HepG2 (cell line): ENCODE measurements at regions not wholly inside any gene's neighbourhood (a gene's known extent, or its start where the extent isn't known, plus 50 kb on each side); places are given as distances from the start of the nearest gene placed in this dataset.

Experiments used
- ATAC-seq: fragments of 200-7000 bp; cut with Tn5 transposase; 3 replicates; pipeline ENCODE4 v1.9.1; 2020; ENCODE audit warnings: mild to moderate bottlenecking, moderate library complexity
- BruUV-seq: library from RNA; stranded (reverse); fragments of 400-500 nt; replicated peaks from 2 replicates; lab custom pipeline; 2021; lab: Mats Ljungman, UMichigan
- CTCF ChIA-PET: fragments of 300-600 bp; formaldehyde crosslinking; extraction: SDS; loops from one replicate; lab custom pipeline; 2021; ENCODE audit warnings: low total read pairs, inconsistent platforms, low intra/inter-chr PET ratio; lab: Yijun Ruan, JAX
- POLR2A ChIA-PET: fragments of 350-600 bp; sonication (Branson Sonifier 250); formaldehyde crosslinking; loops from one replicate; lab custom pipeline; 2020; ENCODE audit warnings: antibody characterized with exemption, inconsistent platforms; lab: Yijun Ruan, JAX
- DNase-seq: peaks from one replicate; pipeline ENCODE4 v3.0.0-alpha.2; 2015; ENCODE audit warnings: low spot score
- FAIRE-seq: peaks from 3 replicates; lab custom pipeline; 2011; peaks lifted over from hg19 to GRCh38; lab: Jason Lieb, UNC
- H2AFZ ChIP-seq: one replicate; pipeline ENCODE4 v1.6.1; 2011; ENCODE audit warnings: low read length, inconsistent platforms
- H3K27ac ChIP-seq: fragments of 300-600 bp; 3 replicates; pipeline ENCODE4 v1.8.0; 2011; ENCODE audit warnings: mixed run types, mild to moderate bottlenecking, mixed read lengths, low read length, inconsistent platforms; ENCODE audit not compliant: insufficient read depth; ENCODE audit errors: extremely low read length
- H3K27me3 ChIP-seq, 2 experiments: fragments of 200-600 bp in 1 of 2; 2 replicates in 1 of 2; 3 replicates in 1 of 2; pipeline versions ENCODE4 v1.6.0 to v1.8.0; 2011; ENCODE audit warnings: low read length in 2 of 2, mild to moderate bottlenecking in 2 of 2, moderate library complexity in 2 of 2, inconsistent platforms in 1 of 2; ENCODE audit not compliant: insufficient read depth in 2 of 2, control insufficient read depth in 1 of 2
- H3K36me3 ChIP-seq, 2 experiments: fragments of 200-600 bp in 1 of 2; replicated peaks in 1 of 2; 2 replicates in 1 of 2; 3 replicates in 1 of 2; pipeline versions ENCODE4 v1.5.1 to v1.8.0; 2011; ENCODE audit warnings: low read length in 2 of 2, inconsistent platforms in 1 of 2; ENCODE audit not compliant: insufficient read depth in 2 of 2, control insufficient read depth in 1 of 2
- H3K4me1 ChIP-seq: 2 replicates; pipeline ENCODE4 v1.5.1; 2012; ENCODE audit warnings: low read length, inconsistent platforms; ENCODE audit not compliant: insufficient read depth
- H3K4me2 ChIP-seq: 2 replicates; pipeline ENCODE4 v1.6.0; 2011; ENCODE audit warnings: low read depth, low read length, inconsistent platforms
- H3K4me3 ChIP-seq, 3 experiments: fragments of 200-600 bp in 1 of 3; sonication (generic), shearing (Covaris generic) in 1 of 3; replicated peaks in 1 of 3; 2 replicates each; pipeline ENCODE4 v1.5.1; 2011 to 2016; ENCODE audit warnings: low read length in 3 of 3, inconsistent platforms in 2 of 3, low read depth in 2 of 3, mild to moderate bottlenecking in 2 of 3, control low read depth in 1 of 3, mixed read lengths in 1 of 3; ENCODE audit not compliant: insufficient read depth in 1 of 3
- H3K79me2 ChIP-seq: one replicate; pipeline ENCODE4 v1.6.1; 2011; ENCODE audit warnings: low read length, inconsistent platforms; ENCODE audit not compliant: insufficient read depth
- H3K9ac ChIP-seq: 2 replicates; pipeline ENCODE4 v1.6.0; 2011; ENCODE audit warnings: mild to moderate bottlenecking, low read depth, low read length, inconsistent platforms; ENCODE audit not compliant: insufficient read depth
- H3K9me3 ChIP-seq: 2 replicates; pipeline ENCODE4 v1.5.1; 2012; ENCODE audit warnings: mild to moderate bottlenecking, low read length
- H4K20me1 ChIP-seq: 2 replicates; pipeline ENCODE4 v1.6.0; 2011; ENCODE audit warnings: inconsistent platforms, mild to moderate bottlenecking, low read length, moderate library complexity; ENCODE audit not compliant: insufficient read depth
- ELF4 ChIP-seq: sonication (generic); formaldehyde crosslinking; IDR thresholded peaks from 2 replicates; pipeline ENCODE4 v1.5.0; 2020; ENCODE audit warnings: missing genetic modification reagents, mild to moderate bottlenecking, moderate library complexity, borderline replicate concordance
- FOSL2 ChIP-seq: sonication (generic); formaldehyde crosslinking; IDR thresholded peaks from 2 replicates; pipeline ENCODE4 v1.4.0; 2020; ENCODE audit warnings: missing genetic modification reagents
- GATAD1 ChIP-seq: IDR thresholded peaks from 2 replicates; pipeline ENCODE4 v1.6.1; 2016; ENCODE audit warnings: missing genetic modification reagents, missing compliant biosample characterization
- HIC2 ChIP-seq: sonication (generic); formaldehyde crosslinking; IDR thresholded peaks from 2 replicates; pipeline ENCODE4 v1.9.0; 2022; ENCODE audit warnings: low read depth, missing genetic modification reagents
- HOXA3 ChIP-seq: sonication (generic); formaldehyde crosslinking; IDR thresholded peaks from 2 replicates; pipeline ENCODE4 v1.5.0; 2020; ENCODE audit warnings: missing genetic modification reagents
- KAT8 ChIP-seq: IDR thresholded peaks from 2 replicates; pipeline ENCODE4 v1.6.1; 2016; ENCODE audit warnings: missing genetic modification reagents, missing compliant biosample characterization
- RARG ChIP-seq: sonication (generic); formaldehyde crosslinking; IDR thresholded peaks from 2 replicates; pipeline ENCODE4 v1.4.0; 2020; ENCODE audit warnings: low read depth, mild to moderate bottlenecking, missing genetic modification reagents
- RORA ChIP-seq: sonication (generic); formaldehyde crosslinking; IDR thresholded peaks from 2 replicates; pipeline ENCODE4 v1.5.0; 2020; ENCODE audit warnings: mild to moderate bottlenecking, missing genetic modification reagents, moderate library complexity
- SATB2 ChIP-seq: sonication (generic); formaldehyde crosslinking; IDR thresholded peaks from 2 replicates; pipeline ENCODE4 v1.5.0; 2020; ENCODE audit warnings: missing genetic modification reagents
- SNRNP70 ChIP-seq: fragments of 200-400 bp; formaldehyde crosslinking; IDR thresholded peaks from 2 replicates; pipeline ENCODE4 v1.6.1; 2017; ENCODE audit warnings: mild to moderate bottlenecking, low read depth, low read length, moderate library complexity
- TFDP2 ChIP-seq: sonication (generic); formaldehyde crosslinking; IDR thresholded peaks from 2 replicates; pipeline ENCODE4 v1.4.0; 2020; ENCODE audit warnings: missing genetic modification reagents
- TRAFD1 ChIP-seq: sonication (generic); formaldehyde crosslinking; IDR thresholded peaks from 2 replicates; pipeline ENCODE4 v1.5.1; 2020; ENCODE audit warnings: missing genetic modification reagents, mild to moderate bottlenecking, borderline replicate concordance
- TSC22D2 ChIP-seq: sonication (generic); formaldehyde crosslinking; IDR thresholded peaks from 2 replicates; pipeline ENCODE4 v1.5.1; 2020; ENCODE audit warnings: missing genetic modification reagents, mild to moderate bottlenecking, borderline replicate concordance
- ZNF343 ChIP-seq: sonication (generic); formaldehyde crosslinking; IDR thresholded peaks from 2 replicates; pipeline ENCODE4 v1.4.0; 2020; ENCODE audit warnings: mild to moderate bottlenecking, missing genetic modification reagents
- ZNF543 ChIP-seq: sonication (generic); formaldehyde crosslinking; IDR thresholded peaks from 2 replicates; pipeline ENCODE4 v1.4.0; 2020; ENCODE audit warnings: mild to moderate bottlenecking, missing genetic modification reagents
- ZNF547 ChIP-seq: sonication (generic); formaldehyde crosslinking; IDR thresholded peaks from 2 replicates; pipeline ENCODE4 v1.5.1; 2020; ENCODE audit warnings: mild to moderate bottlenecking, missing genetic modification reagents
- ZNF576 ChIP-seq: sonication (generic); formaldehyde crosslinking; IDR thresholded peaks from 2 replicates; pipeline ENCODE4 v1.4.0; 2020; ENCODE audit warnings: mild to moderate bottlenecking, missing genetic modification reagents
- ZNF83 ChIP-seq: sonication (generic); formaldehyde crosslinking; IDR thresholded peaks from 2 replicates; pipeline ENCODE4 v1.4.0; 2020; ENCODE audit warnings: missing genetic modification reagents, mild to moderate bottlenecking, borderline replicate concordance
- WGBS: methylation state at CpG from one replicate; pipeline ENCODE4 v1.1.6; 2017; ENCODE audit warnings: low lambda C conversion rate; 5-methylcytosine and 5-hydroxymethylcytosine counted together
- in situ Hi-C: cut with HindIII; loops from 2 replicates; pipeline ENCODE4 v1.10.0; 2017; ENCODE audit warnings: low pct_unique_long_range_greater_than_20kb; ENCODE audit not compliant: extremely low pct_ligation_motif_present
- intact Hi-C: fragments of 100-400 bp; cut with micrococcal nuclease; formaldehyde crosslinking; loops from one replicate; pipeline ENCODE4 v1.10.0; 2022; ENCODE audit not compliant: unreplicated experiment

- POLR2A ChIA-PET, result no interaction called here
- FAIRE-seq (no peak), DNase-seq (no peak), ATAC-seq (no peak)
- no TSS peak for BruUV-seq
- no peaks in the 10 kb centered on the region for H3K36me3 ChIP-seq
- no peak overlapping the region for H3K4me3 ChIP-seq
- WGBS, result 1% methylated on average over 3 of the region's 3 CpGs
- no peak overlapping the region for H3K4me2 ChIP-seq
- H3K9ac ChIP-seq, result no peak overlapping the region
- H3K79me2 ChIP-seq, result no peaks in the 10 kb centered on the region
- in situ Hi-C loops, result no loop called here
- no peaks in the 10 kb centered on the region for H4K20me1 ChIP-seq
- H3K4me1 ChIP-seq, result no peaks in the 10 kb centered on the region
- H3K27ac ChIP-seq, result no peak overlapping the region
- H3K27me3 ChIP-seq, result no peaks in the 10 kb centered on the region
- intact Hi-C loops, result no loop called here
- TF ChIP-seq TFDP2 (CRISPR knock-in tag), result no peak
- TF ChIP-seq SATB2 (CRISPR knock-in tag), result no peak
- TF ChIP-seq TRAFD1, result no peak
- TF ChIP-seq ZNF83 (CRISPR knock-in tag), result no peak
- TF ChIP-seq FOSL2 (CRISPR knock-in tag), result no peak
- TF ChIP-seq ZNF343 (CRISPR knock-in tag), result no peak
- no peak for TF ChIP-seq KAT8 (CRISPR knock-in tag)
- no peak for TF ChIP-seq HOXA3 (CRISPR knock-in tag)
- TF ChIP-seq ZNF576 (CRISPR knock-in tag), result no peak
- no peak for TF ChIP-seq SNRNP70
- no peak for TF ChIP-seq ZNF547 (CRISPR knock-in tag)
- no peak for TF ChIP-seq RORA
- TF ChIP-seq HIC2 (CRISPR knock-in tag), result no peak
- no peak for TF ChIP-seq GATAD1 (CRISPR knock-in tag)
- TF ChIP-seq ELF4 (CRISPR knock-in tag), result no peak
- no peak for TF ChIP-seq TSC22D2 (CRISPR knock-in tag)
- no peak for TF ChIP-seq ZNF543 (CRISPR knock-in tag)
- TF ChIP-seq RARG, result no peak
- no peaks in the 10 kb centered on the region for H3K9me3 ChIP-seq
- no peak overlapping the region for H2AFZ ChIP-seq
- CTCF ChIA-PET, result no interaction called here
Measured at GRCh38 chr7:84857336-84857735, 329.5 kb downstream of the SEMA3D start.
